Activated CD8-positive, alpha-beta memory T cell treated with anti-CD3 and anti-CD28 coated beads for 4 hours (primary cell): ENCODE measurements at regions not wholly inside any gene's neighbourhood (a gene's known extent, or its start where the extent isn't known, plus 50 kb on each side); places are given as distances from the start of the nearest gene placed in this dataset.
"Not testable (repeated sequence)": the region's sequence is repeated elsewhere in the genome, so short reads cannot be mapped to it uniquely, and the experiment has no call there.

Experiments
- DNase-seq, 2 donors: peaks; one replicate each; pipeline ENCODE4 v3.0.0-alpha.2; 2020; ENCODE audit warnings: low read depth in 2 of 2

- no peak for DNase-seq
These were observed 90.9 kb upstream of the MDM1 start for GRCh38 chr12:68422956-68423574.

GRCh38 chr12:68425998-68426397 is 93.8 kb upstream of the MDM1 start:
- no peak for DNase-seq

GRCh38 chr12:68428211-68428610 is 96.0 kb upstream of the MDM1 start:
- no peak for DNase-seq

DNA sequence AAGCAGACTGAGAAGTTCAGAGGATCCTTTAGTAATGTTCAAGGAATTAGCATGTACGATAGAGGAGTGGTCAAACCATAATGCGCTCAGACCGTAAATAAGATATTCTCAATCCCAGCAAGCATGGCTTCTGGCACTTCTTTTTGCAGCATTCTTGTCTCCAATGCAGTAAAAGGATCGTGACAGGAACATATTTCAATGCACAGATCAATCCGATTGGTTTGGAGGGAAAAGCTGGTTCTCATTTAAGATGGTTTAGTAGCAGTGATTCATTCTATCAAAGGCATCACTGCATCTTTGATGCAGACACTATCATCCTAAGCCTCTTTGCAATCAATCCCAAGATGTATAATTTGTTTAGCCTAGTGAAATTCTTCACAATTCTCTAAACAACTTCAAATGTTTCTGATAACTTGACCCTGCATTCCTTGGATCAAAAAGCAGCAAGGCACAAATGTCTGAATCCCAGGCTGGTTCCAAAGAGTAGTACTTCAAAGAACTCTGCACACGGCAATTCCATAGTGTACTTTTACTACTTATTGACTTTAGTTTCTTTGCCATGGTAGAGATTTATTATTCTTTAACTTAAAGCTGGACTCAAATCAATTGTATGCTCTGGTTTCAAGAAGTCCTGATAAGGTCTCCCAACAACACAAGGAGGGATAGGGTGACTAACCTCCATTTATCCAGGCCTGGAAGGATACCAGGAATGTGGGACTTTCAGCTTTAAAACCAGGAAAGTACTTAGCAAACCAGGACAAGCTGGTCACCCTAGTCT is 96.8 kb upstream of the MDM1 start:
- no peak for DNase-seq

GRCh38 chr12:68429696-68430095 is 97.5 kb upstream of the MDM1 start:
- no peak for DNase-seq

DNA sequence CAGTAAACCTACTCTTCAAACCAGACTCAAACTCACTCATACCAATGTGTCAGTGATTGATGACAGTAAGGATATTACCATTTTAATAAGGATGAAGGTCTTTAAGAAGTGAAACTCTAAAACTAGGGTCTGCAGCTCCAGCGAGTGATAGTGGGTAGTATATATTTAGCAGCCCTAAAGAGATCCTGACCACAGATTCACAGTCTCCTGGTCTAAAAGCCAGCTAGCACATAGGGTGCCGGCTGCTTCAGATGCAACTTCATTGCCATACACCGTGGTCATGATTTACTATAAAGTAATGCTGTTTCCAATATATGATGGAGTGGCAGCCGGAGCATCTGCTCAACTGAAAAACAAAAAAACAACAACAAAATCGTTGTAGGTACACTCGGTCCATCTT is 99.6 kb upstream of the MDM1 start:
- no peak for DNase-seq

DNA sequence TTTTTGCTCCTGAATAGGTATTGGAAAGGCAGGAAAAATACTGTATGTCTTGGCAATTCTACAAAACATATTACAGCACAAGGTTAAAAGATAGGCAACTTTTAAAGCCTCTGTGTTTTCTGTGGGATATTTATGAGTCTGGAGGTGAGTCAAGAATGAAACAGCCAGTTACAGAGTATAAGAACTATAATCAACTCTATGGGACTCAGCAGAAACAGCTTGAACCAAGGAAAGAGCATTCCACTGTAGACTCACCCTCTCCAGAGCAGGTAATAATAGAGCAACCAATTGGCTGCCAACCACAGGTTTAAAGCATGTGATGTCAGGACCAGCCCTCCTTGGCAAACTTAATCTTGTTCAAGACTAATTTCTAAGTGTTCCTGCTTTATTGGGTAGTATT is 100.5 kb upstream of the MDM1 start:
- DNase-seq, result no peak

DNA sequence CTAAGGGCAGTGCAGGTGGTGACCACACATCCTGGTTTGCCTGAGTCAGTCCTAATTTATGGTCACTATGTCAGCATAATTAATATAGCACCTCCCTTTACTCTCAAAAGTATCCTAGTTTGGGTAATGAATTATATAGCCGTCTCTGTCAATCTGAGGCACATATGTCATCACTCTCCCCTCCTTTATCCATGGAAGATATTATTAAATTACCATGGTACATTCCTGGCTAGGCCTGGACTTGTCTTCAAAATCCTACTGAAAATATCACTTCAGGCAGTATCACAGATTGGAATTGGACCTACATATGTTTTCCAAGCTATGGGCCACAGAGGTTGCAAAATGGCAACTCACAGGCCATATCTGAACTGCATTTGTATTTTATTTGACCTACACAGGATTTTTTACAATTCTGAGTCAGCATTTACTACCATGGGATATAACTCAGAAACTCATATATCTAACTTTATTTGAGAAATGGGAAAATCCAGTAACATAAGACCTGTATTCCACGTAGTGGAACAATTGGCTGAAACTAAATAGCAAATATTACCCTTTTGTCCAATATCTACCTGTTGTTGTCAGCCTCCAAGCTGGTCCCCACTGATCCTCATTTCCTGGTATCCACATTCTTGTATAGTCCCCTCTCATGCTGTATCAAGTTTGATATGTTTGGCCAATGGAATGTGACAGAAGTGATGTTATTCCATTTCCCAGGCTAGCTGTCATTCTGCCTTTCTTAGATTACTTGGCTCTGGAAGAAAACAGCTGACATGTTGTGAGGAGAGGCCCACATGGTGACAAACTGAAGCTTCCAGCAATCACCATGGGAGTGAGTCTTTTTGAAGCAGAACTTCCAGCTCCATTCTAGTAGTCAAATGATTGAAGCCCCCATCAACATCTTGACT is 102.5 kb upstream of the MDM1 start:
- DNase-seq, result no peak

DNA sequence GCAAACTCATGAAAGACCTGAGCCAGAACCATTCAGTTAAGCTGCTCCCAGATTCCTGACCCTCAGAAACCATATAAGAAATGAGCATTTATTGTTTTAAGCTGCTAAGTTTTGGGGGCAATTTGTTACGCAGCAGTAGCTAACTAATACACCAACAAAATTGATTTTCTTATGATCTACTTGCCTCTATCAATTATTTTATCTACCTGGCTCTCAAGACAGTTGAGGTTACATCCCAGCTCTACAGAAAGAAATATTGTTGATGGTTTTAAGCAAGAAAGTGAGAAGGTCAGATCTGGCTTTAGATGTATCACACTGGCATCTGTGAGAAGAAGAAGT is 103.1 kb upstream of the MDM1 start:
- no peak for DNase-seq

- DNase-seq, result no peak
These were observed 103.7 kb upstream of the MDM1 start for GRCh38 chr12:68435816-68436215.

- no peak for DNase-seq
These were observed 106.4 kb upstream of the MDM1 start for GRCh38 chr12:68438601-68439000.

GRCh38 chr12:68439368-68440045 is 107.3 kb upstream of the MDM1 start:
- DNase-seq, result no peak

DNA sequence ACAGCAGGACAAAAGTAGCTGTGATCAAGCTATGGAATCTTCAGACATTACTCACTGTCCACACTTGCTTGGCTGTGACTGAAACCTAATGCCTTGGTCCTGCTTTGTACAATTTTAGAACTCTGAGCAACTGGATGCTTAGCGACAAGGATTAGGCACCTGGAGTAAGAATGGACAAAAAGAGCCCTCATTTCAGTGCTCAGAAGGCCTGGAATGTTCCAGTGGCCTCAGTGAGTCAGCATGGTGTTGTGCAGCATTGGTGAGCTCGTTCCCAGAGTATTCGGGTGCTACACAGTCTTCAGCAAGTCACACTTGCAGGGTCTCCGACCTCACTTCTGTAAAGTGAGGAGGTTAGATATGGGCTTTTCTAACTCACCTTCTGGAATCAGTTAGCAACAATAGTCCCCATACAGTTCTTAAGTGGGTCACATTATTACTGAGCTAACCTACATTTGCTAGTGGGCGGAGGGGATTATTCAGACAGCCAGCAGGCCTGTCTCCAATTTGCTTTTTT is 108.0 kb upstream of the MDM1 start:
- no peak for DNase-seq

DNA sequence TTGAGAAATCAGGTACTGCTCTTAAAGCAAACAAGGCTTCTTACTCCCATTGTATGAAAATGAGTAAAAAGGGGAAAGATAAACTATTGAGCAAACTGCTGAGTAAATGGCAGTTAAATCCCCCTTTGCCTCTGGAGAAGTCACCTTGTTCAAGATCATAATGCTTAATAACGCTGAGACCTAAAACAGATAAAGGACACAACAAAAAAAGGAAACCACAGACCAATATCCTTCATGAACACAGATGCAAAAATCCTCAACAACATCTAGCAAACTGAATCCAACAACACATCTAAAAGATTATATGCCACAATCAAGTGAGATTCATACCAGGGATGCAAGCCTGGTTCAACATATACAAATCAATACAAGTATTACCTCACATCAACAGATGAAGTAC is 109.0 kb upstream of the MDM1 start:
- DNase-seq, result no peak

GRCh38 chr12:68442353-68442972 is 110.3 kb upstream of the MDM1 start:
- DNase-seq, result not testable (repeated sequence)

DNA sequence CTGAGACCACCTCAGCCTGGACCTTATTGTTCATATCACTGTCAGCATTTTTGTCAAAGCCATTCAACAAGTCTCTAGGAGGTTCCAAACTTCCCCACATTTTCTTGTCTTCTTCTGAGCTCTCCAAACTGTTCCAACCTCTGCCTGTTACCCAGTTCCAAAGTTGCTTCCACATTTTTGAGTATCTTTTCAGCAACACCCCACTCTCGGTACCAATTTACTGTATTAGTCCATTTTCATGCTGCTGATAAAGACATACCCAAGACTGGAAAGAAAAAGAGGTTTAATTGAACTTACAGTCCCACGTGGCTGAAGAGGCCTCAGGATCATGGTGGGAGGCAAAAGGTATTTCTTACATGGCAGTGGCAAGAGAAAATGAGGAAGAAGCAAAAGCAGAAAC is 111.5 kb upstream of the MDM1 start:
- not testable (repeated sequence) for DNase-seq

DNA sequence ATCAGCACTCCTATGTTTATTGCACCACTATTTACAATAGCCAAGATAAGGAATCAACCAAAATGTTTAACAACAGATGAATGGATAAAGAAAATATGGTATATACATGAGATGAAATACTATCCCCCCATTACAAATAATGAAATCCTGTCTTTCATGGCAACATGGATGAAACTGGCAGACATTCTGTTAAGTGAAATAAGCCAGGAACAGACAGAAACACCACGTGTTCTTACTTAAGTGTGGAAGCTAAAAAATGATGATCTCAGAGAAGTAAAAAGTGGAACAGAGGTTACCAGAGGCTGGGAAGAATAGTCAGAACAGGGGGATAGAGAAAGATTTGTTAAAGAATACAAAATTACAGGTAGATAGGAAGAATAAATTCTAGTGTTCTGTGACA is 113.7 kb upstream of the MDM1 start:
- no peak for DNase-seq

DNA sequence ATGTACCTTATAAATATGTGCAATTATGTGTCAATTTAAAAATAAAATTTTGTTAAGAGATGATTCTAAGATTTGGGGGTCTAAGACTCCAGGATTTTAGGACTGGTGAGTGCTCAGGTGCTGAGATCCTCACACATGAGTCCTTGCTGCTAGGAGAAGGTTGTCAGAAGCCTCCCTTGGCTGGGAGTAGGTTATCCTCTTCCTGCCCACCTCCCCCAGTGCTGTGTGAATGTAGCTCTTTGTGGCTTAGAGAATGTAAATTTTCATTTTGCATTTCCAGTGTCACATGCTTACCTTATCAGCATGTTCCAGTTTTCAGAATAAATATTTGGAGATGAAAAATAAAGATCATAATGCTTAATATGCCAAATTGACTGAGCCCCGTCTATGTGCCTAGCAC is 114.2 kb upstream of the MDM1 start:
- DNase-seq, result no peak

DNA sequence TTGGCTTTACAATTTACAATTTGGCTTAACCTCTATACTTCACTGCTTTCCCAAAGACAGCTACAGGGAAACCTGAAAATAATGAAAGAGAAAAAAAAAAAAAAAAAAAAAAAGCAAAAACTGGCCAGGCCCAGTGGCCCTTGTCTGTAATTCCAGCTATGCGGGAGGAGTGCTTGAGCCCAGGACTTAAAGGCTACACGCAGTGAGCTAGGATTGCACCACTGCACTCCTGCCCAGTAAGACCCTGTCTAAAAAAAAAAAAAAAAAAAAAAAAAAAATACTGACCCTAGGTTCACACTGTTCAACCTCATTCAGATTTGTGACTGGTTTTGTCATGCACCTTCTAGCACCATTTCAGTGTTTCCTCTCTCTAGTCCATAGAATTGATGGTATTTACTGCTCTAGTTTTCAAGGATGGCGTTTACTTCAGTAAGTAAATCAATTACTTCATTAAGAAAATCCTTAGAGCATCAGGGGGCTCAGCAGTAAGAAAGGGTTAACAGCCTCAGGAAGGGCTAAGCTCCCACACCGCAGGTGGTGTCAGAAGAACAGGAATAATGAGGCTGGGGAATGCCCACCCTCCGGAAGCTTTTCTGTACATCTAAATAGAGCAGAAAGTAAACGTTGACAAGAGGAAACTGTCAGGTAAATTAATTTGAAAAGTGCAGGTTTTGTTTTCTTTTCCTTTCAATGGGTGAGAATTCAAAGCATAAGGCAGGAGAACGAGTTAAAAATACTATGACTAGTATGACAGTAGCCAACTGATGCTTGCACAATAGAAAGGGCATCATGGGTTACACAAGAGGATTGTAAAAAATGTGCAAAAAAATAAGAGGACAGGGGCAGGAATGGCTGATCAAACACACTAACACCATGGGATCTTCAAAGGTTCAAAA is 115.0 kb upstream of the MDM1 start:
- DNase-seq, result no peak

DNA sequence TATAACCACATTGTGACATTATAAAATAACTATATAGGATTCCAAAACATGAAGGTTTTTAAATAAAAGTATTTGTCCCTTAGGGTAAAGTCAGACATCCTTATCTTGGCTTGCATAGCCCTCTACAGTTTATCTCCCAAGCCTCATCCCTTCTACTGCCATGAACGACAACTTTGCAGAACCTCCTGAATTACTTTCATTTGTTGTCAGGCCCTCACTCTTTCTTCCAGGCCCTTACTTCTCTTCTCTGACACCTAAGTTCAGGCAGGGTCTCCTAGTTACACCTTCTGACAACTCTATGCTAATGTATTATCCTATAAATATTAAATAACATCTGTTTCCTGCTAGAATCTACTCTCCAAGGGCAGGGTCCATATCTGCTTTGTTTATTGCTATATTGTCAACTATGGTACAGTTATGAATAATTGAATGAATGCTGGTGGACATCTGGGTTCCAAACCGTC is 115.7 kb upstream of the MDM1 start:
- DNase-seq, result no peak
